GM18505 (cell line): ENCODE measurements at regions not wholly inside any gene's neighbourhood (a gene's known extent, or its start where the extent isn't known, plus 50 kb on each side); places are given as distances from the start of the nearest gene placed in this dataset.

Source experiments
- ATAC-seq: cut with Tn5 transposase; IDR thresholded peaks from one replicate; pipeline ENCODE4 v1.9.1; 2021; ENCODE audit not compliant: unreplicated experiment
- POLR2A ChIP-seq: IDR thresholded peaks from 4 replicates; pipeline ENCODE4 v1.6.1; 2011; ENCODE audit warnings: borderline replicate concordance; ENCODE audit not compliant: insufficient read depth, insufficient read length; ENCODE audit errors: extremely low read depth

DNA sequence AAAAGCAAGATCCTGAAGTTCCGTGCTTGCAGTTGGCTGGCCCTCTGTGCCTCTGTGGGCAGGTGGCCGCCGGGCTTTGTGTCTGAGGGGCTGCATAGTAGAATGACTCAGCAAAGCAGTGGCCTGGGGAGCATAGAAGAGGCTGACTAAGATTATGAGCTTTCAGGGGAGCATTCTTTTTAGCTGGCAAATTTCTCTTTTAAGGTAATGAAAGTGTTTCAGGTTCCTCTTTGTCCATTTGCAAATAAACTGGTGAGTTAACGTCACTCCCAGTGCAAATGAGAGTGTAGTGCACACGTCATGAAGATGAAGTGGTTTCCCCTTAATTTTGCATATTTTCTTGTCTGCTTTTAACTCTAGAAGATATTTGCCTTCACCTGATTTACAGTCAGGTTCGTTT lies 98.6 kb downstream of the BCL2L11 start:
- ATAC-seq = peak; percentile 84
- TF ChIP-seq POLR2A = no peak

DNA sequence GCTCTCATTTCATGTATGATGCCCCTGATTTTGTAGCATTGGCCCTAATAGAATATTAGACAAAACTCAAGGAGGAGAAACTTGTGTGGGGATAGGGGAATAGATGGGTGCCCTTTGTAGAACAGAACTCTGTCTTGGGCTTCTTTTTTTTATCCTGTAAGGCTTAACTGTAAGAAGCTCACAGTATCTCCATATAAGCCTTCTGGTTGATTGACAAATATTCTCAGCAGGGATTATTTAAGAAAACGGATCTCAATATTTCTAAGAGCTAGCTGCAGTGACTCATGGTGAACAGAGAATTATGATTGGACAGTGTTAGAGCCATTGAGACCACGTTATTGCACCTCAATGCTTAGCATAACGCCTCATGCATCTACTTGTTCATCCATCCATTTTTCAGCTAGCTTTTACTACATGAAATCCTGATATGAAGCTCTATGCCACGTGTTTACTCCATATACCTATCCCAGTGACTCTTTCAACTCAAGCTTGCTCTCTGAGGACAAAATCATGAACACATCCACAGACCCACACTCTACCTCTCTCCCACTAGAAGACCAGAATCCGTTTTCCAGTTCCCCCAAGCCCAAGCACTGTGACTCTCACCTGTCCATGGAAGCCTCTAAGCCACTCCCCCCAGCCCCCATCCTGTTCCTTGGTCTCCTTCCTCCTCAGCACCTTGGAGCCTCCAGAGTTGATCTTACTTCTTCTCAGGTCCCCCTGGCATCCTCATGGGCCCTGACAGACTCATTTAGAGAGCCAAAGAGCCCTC lies 99.2 kb downstream of the BCL2L11 start:
- TF ChIP-seq POLR2A = no peak
- no peak for ATAC-seq

DNA sequence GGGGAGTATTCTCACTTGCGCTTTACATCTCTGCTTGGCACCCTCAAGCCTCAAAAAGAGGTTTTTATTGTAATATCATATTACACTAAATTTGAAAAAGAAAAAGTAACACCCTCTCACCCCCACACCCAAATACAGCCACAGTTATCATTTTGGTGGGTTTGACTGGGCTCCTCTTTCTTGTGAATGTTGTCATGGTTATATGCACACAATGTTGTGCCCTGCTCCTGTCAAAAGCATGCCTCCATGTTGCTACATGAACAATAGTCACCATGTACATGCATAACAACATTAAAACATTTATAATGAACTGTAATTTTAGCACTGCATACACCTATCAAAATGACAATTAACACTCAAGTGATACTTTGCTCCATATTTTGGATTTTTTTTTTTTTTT lies 100.2 kb downstream of the BCL2L11 start:
- no peak for ATAC-seq
- TF ChIP-seq POLR2A = no peak

DNA sequence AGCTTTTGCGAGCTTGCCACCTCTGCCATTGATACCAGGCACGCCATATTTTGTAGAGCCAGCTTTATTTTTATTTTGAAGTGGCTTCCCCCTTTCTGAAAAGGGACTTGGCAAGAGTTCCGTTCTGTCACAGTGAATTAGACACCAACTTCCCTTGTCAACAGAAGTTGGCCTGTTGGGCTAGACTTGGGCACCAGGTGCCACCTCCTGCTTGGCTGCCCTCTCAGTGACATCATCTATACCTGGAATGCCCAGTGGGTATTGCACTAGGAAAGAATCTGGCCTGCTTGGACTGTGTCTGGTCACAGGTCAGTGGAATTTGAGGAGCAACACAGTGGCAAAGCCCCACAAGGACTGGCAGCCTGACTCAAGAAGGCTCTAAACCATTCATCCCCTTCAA lies 101.0 kb downstream of the BCL2L11 start:
- no peak for ATAC-seq
- TF ChIP-seq POLR2A = no peak

DNA sequence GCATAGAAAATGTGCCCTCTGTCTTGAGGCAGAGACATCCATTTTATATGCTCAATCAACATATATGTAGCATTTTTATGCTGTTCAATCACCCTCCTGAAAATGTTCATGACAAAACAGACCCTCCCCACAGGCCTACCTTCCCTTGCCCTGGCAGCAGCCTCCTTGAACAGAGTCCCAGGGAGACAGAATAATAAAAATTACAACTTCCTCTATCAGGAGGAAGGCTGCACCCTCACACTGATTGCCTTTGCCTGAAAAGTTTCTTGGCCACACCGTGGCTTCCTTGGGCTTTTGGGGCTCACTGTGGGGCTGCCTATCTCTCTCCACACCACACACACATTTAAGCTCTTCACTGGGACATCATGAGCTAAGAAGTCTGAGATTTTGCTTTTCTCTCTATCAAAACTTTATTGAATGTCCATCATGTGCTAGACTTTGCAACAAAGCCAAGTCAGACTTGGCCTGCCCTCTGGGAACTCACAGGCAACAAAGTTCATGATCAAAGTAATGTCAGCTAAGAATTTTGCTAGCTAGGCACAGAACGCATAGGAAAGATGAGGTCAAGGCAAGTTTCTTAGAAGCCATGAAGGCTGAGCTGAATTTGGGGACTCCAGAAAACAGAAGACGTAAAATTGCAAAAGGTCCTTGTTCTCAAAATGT lies 101.6 kb downstream of the BCL2L11 start:
- TF ChIP-seq POLR2A = no peak
- no peak for ATAC-seq

DNA sequence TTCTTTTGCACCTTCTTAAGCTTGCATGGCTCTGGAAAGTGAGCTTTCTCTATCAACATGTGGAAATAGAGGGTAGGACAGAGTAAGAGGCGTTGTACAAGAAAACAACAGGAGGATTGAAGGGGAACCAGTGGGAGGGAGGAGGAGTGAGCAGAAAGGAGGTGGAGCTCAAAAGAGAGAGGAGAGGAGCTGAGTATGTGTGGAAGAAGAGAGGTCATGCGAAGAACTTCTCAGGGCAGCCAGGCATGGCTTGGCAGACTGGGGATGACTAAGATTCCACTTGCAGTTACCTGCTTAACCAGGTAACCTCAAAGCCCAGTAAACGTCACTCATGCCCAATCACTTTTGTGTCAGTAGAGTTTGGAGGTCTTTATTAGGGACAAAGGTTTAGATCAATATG lies 105.1 kb downstream of the BCL2L11 start:
- ATAC-seq = no peak
- TF ChIP-seq POLR2A = no peak

DNA sequence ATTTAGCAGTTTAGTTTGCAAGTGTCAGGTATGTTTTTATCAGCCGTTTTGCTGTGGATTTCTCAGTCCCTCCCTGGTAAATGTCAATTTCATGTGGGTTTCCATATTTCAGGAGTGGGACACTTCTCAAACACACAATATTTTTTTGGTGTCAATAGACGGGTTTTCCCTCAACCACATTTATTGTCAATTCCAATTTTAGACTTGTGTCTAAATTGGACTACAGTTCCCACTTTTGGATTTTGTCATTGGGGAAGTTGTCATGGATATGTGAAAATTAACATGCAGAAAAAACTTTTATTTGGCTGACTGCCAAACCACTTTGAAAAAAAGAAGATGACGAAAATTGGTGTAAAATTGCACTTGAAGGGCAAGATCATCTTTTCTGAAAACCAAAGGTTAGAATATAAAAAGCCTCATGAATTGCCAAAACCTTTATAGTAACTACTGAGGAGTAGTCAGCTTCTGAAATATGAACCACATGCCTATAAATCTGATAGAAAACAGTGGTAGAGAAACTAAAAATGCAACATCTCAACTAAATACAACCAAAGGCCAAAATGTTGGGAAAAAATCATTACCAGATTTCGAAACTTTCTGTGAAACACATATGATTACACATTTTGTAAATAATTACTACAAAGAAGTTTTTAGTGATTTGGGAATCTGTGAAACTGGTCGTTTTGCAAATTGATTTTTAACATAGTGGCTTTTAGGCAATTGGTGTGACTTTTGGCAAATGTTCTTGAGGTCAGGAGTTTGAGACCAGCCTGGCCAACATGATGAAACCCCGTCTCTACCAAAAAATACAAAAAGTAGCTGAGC lies 106.4 kb downstream of the BCL2L11 start:
- TF ChIP-seq POLR2A = no peak
- ATAC-seq = no peak

DNA sequence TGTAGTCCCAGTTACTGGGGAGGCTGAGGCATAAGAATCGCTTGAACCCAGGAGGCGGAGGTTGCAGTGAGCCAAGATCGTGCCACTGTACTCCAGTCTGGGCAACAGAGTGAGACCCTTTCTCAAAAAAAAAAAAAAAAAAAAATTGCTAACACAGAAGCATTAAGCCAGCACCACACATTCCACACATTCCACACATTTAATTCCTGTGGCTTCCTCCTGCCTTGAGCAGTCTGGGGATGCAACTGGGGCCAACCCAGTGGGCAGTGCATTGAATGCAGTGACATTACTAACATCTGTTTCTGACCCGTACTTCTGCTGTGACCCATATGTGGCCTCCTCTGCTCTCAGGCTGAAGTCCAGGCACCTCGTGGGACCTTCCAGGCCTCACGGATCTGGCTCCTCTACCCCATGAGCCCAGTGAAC lies 107.0 kb downstream of the BCL2L11 start:
- no peak for TF ChIP-seq POLR2A
- ATAC-seq = no peak

DNA sequence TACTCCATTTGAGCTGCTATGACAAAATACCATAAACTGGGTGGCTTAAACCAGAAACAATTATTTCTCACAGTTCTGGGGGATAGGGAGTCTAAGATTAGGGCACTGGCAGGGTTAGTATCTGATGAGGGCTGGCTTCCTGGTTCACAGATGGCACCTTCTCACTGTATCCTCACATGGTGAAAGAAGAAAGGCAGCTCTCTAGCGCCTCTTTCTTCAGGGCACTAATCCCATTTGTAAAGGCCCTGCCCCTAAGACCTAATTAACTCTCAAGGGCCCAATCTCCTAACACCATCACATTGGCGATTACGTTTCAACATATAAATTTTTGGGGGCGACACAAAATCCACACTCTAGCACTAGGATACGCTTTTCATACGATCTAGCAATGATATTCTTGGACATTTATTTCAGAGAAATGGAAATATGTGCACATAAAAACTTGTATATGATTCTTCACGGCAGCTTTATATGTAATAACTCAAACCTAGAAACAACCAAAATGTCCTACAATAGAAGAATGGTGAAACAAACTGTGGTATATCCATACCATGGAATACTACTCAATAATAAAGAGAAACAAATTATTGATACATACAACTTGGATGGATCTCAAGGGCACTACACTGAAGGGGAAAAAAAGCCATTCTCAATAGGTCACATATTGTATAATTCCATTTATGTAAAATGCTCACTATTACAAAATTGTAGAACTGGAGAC lies 111.0 kb downstream of the BCL2L11 start:
- TF ChIP-seq POLR2A = no peak
- no peak for ATAC-seq

DNA sequence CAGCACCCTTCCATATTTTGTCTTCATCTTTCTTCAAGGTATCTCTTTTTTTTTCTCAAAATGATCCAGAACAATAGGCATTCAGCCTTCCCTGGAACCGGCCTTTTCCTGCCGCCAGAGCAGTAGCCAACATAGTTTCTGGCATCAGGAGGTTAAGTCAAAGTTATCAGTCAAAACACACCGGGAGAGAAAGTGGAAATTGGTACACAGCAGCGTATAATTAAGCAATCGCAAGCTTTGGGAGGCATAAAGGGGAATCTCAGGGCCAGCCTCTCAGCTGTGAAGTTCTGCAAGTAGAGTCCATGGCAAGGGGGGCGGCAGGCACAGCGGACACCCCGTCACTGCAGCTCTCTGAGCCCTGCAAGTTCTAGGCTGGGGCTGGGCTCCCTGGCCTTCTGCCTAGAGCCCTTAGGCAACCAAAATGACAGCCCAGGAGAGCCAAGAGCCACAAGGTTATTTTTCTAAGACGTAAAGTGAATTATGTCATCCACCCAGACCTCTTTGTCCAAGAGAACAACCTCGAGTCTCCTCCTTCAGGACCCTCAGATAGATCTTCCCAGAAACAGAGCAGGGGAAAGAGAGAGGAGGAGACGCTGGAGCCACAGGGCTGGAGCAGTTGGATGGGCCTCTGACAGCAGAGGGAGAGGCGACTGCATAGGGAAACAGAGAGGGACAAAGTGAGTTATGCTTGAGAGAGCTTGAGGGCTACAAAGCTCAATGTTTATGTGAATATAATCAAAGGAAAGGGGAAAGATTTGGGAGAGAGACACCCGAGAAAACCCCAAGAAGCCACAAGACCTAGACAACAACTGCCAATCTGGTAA lies 114.7 kb downstream of the BCL2L11 start:
- TF ChIP-seq POLR2A = no peak
- no peak for ATAC-seq

DNA sequence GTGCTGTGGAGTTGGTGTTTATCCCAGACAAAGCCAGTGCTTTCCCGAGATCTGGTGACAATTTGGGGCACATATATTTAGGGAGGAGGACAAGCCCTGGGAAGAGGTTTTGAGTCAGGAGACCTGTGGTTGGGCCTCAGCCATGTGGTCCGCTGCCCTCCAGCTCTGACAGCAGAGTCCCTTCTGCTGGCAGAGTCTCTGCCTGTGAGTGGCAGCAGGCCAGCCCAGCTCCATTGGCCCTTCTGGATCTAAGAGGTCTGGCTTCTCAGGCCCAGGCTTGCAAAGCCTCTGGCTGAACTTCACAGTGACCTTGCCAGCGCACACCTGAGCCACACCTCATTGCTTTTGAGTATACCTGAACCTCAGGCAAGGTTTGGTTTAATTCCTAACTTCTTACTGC lies 115.3 kb downstream of the BCL2L11 start:
- ATAC-seq = no peak
- no peak for TF ChIP-seq POLR2A

DNA sequence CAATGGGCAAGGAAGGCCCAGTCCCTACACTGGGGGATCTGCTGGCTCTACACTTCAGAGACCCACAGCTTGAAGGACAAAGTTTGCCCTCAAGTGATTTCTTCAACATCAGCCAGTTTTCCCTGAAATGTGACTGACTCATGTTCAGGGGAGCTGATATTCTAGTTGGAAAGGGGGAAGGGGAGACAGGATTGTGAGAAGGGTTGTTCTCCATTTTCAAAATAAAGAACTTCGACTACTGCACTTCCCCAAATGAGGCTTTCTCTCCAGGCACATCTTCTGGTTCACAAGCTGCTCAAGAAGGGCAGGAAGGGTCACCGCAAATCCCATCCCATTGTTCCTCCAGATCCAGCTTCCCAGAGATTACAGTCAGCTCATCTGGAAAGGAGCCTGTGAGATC lies 117.6 kb downstream of the BCL2L11 start:
- no peak for ATAC-seq
- no peak for TF ChIP-seq POLR2A
